Endothelial cell of umbilical vein (primary cell): ENCODE measurements at regions not wholly inside any gene's neighbourhood (a gene's known extent, or its start where the extent isn't known, plus 50 kb on each side); places are given as distances from the start of the nearest gene placed in this dataset.

Experiments
- BruUV-seq: library from RNA; stranded (reverse); fragments of 400-500 nt; replicated peaks from 2 replicates; lab custom pipeline; 2021; lab: Mats Ljungman, UMichigan
- CTCF ChIA-PET: fragments of 300-600, 350-600 bp; sonication (Branson Sonifier 250); formaldehyde crosslinking; loops from one replicate; lab custom pipeline; 2021; ENCODE audit warnings: antibody characterized with exemption, inconsistent platforms; lab: Charles Lee
- POLR2A ChIA-PET: fragments of 300-600, 350-600 bp; sonication (Branson Sonifier 250); formaldehyde crosslinking; loops from one replicate; lab custom pipeline; 2021; ENCODE audit warnings: antibody characterized with exemption, inconsistent platforms; lab: Charles Lee
- DNase-seq: peaks from one replicate; pipeline ENCODE4 v3.0.0-alpha.2; 2011; ENCODE audit warnings: low read depth, low spot score
- FAIRE-seq: peaks from 2 replicates; lab custom pipeline; 2011; peaks lifted over from hg19 to GRCh38; lab: Jason Lieb, UNC
- H2AFZ ChIP-seq: 2 replicates; pipeline ENCODE4 v1.6.0; 2012; ENCODE audit warnings: low read depth, low read length, control low read depth, inconsistent platforms
- H3K27ac ChIP-seq: 2 replicates; pipeline ENCODE4 v1.5.1; 2011; ENCODE audit warnings: low read depth, mild to moderate bottlenecking, control low read depth, low read length, moderate library complexity; ENCODE audit not compliant: insufficient read depth
- H3K27me3 ChIP-seq, 2 experiments: 2 replicates each; pipeline versions ENCODE4 v1.6.0 to v1.6.1; 2011; ENCODE audit warnings: low read length in 2 of 2, mixed read lengths in 1 of 2; ENCODE audit not compliant: control insufficient read depth in 2 of 2, insufficient read depth in 2 of 2
- H3K36me3 ChIP-seq, 2 experiments: 2 replicates in 1 of 2; 3 replicates in 1 of 2; pipeline ENCODE4 v1.5.1; 2011; ENCODE audit warnings: low read length in 2 of 2, mild to moderate bottlenecking in 1 of 2, moderate library complexity in 1 of 2; ENCODE audit not compliant: control insufficient read depth in 2 of 2, insufficient read depth in 2 of 2; ENCODE audit errors: extremely low read depth in 1 of 2
- H3K4me1 ChIP-seq: 3 replicates; pipeline ENCODE4 v1.5.1; 2011; ENCODE audit warnings: mild to moderate bottlenecking, low read length; ENCODE audit not compliant: control insufficient read depth, insufficient read depth; ENCODE audit errors: extremely low read depth
- H3K4me2 ChIP-seq: 2 replicates; pipeline ENCODE4 v1.6.1; 2011; ENCODE audit warnings: low read length, control low read depth, mixed read lengths; ENCODE audit not compliant: insufficient read depth
- H3K4me3 ChIP-seq, 3 experiments: fragments of 200-600 bp in 1 of 3; sonication (generic), shearing (Covaris generic) in 1 of 3; replicated peaks in 1 of 3; 2 replicates each; pipeline ENCODE4 v1.5.1; 2011 to 2016; ENCODE audit warnings: control low read depth in 3 of 3, low read length in 3 of 3, mild to moderate bottlenecking in 2 of 3, inconsistent platforms in 1 of 3, low read depth in 1 of 3, moderate library complexity in 1 of 3; ENCODE audit not compliant: insufficient read depth in 1 of 3
- H3K79me2 ChIP-seq: 2 replicates; pipeline ENCODE4 v1.6.0; 2012; ENCODE audit warnings: low read length, inconsistent platforms; ENCODE audit not compliant: control insufficient read depth, insufficient read depth
- H3K9ac ChIP-seq: replicated peaks from 2 replicates; pipeline ENCODE3; 2011; ENCODE audit warnings: low read length, control low read depth; ENCODE audit not compliant: insufficient read depth; ENCODE audit errors: extremely low read depth
- H3K9me1 ChIP-seq: replicated peaks from 3 replicates; pipeline ENCODE4 v1.6.0; 2011; ENCODE audit warnings: mild to moderate bottlenecking, low read length; ENCODE audit not compliant: control insufficient read depth, insufficient read depth; ENCODE audit errors: extremely low read depth
- H3K9me3 ChIP-seq: replicated peaks from 2 replicates; pipeline ENCODE4 v1.5.1; 2012; ENCODE audit warnings: low read length, inconsistent platforms; ENCODE audit not compliant: control insufficient read depth, insufficient read depth
- H4K20me1 ChIP-seq: replicated peaks from 2 replicates; pipeline ENCODE3; 2011; ENCODE audit warnings: mild to moderate bottlenecking, low read length; ENCODE audit not compliant: control insufficient read depth, insufficient read depth; ENCODE audit errors: extremely low read depth
- EZH2 ChIP-seq: IDR thresholded peaks from 2 replicates; pipeline ENCODE4 v1.6.1; 2012; ENCODE audit warnings: borderline replicate concordance, low read depth, mild to moderate bottlenecking, moderate library complexity, low read length, inconsistent platforms; ENCODE audit not compliant: severe bottlenecking
- FOS ChIP-seq: IDR thresholded peaks from 2 replicates; pipeline ENCODE4 v1.6.1; 2011; ENCODE audit warnings: mild to moderate bottlenecking, low read length, moderate library complexity, borderline replicate concordance; ENCODE audit not compliant: insufficient read depth
- GATA2 ChIP-seq: IDR thresholded peaks from 2 replicates; pipeline ENCODE4 v1.7.0; 2011; ENCODE audit warnings: low read depth, mild to moderate bottlenecking, moderate library complexity, mixed read lengths, low read length; ENCODE audit not compliant: insufficient read length, insufficient read depth
- JUN ChIP-seq: IDR thresholded peaks from 2 replicates; pipeline ENCODE4 v1.6.1; 2011; ENCODE audit warnings: borderline replicate concordance, low read depth; ENCODE audit not compliant: insufficient read length, insufficient read depth
- MYC ChIP-seq: IDR thresholded peaks from one replicate; pipeline ENCODE4 v1.6.1; 2011; ENCODE audit warnings: mild to moderate bottlenecking, low read depth, low read length
- POLR2A ChIP-seq: IDR thresholded peaks from 2 replicates; pipeline ENCODE4 v1.6.1; 2012; ENCODE audit warnings: low read depth, mild to moderate bottlenecking, control low read depth, low read length
- POLR2AphosphoS5 ChIP-seq: IDR thresholded peaks from 2 replicates; pipeline ENCODE4 v1.6.1; 2012; ENCODE audit warnings: low read depth, mild to moderate bottlenecking, control low read depth, low read length, moderate library complexity; ENCODE audit not compliant: insufficient read depth
- dilution Hi-C: fragments of 300-500 bp; cut with MboI; formaldehyde crosslinking; loops from one replicate; pipeline ENCODE4 v1.15.0; 2019; ENCODE audit warnings: low sequenced_read_pairs; ENCODE audit not compliant: extremely low pct_ligation_motif_present
- intact Hi-C: fragments of 100-400 bp; cut with micrococcal nuclease; formaldehyde crosslinking; loops from one replicate; pipeline ENCODE4 v1.10.0; 2022
- TF ChIP-seq, protein P1 (sequence below), 2 donors: IDR thresholded peaks; 1 replicate in 1 of 2; 2 replicates in 1 of 2; pipeline ENCODE4 v1.5.1; 2011; ENCODE audit warnings: low read length in 2 of 2, mild to moderate bottlenecking in 2 of 2, moderate library complexity in 2 of 2, control low read depth in 1 of 2, inconsistent platforms in 1 of 2, low read depth in 1 of 2; ENCODE audit not compliant: insufficient read depth in 1 of 2; ENCODE audit errors: extremely low read depth in 1 of 2
- TF ChIP-seq, protein P2 (sequence below): IDR thresholded peaks from 2 replicates; pipeline ENCODE4 v1.6.1; 2011; ENCODE audit not compliant: insufficient read depth, insufficient read length

DNA sequence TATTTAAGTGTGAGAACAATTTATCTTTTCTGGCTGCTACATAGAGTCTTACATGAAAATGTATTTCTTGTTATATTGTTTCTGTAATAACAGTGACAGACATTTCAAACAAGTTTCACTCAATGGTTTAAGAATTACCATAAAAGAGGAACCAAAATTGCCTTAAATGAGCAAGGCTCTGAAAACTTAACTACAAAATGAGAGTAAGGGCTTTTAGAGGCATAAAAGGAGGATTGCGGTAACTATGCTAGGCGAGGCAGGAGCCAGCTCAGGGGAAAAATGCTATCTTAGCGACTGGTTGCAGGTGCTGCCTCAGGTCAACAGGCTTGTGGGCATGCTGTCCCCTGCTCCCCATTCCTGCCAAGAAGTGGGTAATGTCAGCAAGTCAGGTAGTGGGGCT is 81.7 kb upstream of the MSI2 start:
- no peak overlapping the region for H3K4me3 ChIP-seq
- no peaks in the 10 kb centered on the region for H3K79me2 ChIP-seq
- dilution Hi-C loops, result no loop called here
- POLR2A ChIA-PET, result no interaction called here
- no peak overlapping the region for H2AFZ ChIP-seq
- no peak overlapping the region for H3K9ac ChIP-seq
- H3K36me3 ChIP-seq, result no peaks in the 10 kb centered on the region
- H3K9me3 ChIP-seq, result no peaks in the 10 kb centered on the region
- no peak for FAIRE-seq
- CTCF ChIA-PET, result no interaction called here
- no peak for DNase-seq
- no peaks in the 10 kb centered on the region for H3K9me1 ChIP-seq
- peaks cover 0 to 2% of the 10 kb centered on the region in 2 experiments for H3K27me3 ChIP-seq
- no peak for TF ChIP-seq EZH2
- TF ChIP-seq MYC, result no peak
- no peak for TF ChIP-seq POLR2A
- no peak for TF ChIP-seq JUN
- no peak for TF ChIP-seq POLR2AphosphoS5
- no peak for TF ChIP-seq FOS
- TF ChIP-seq GATA2, result no peak
- TF ChIP-seq, protein P1, sequence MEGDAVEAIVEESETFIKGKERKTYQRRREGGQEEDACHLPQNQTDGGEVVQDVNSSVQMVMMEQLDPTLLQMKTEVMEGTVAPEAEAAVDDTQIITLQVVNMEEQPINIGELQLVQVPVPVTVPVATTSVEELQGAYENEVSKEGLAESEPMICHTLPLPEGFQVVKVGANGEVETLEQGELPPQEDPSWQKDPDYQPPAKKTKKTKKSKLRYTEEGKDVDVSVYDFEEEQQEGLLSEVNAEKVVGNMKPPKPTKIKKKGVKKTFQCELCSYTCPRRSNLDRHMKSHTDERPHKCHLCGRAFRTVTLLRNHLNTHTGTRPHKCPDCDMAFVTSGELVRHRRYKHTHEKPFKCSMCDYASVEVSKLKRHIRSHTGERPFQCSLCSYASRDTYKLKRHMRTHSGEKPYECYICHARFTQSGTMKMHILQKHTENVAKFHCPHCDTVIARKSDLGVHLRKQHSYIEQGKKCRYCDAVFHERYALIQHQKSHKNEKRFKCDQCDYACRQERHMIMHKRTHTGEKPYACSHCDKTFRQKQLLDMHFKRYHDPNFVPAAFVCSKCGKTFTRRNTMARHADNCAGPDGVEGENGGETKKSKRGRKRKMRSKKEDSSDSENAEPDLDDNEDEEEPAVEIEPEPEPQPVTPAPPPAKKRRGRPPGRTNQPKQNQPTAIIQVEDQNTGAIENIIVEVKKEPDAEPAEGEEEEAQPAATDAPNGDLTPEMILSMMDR (IDR thresholded peaks at IDR 0.05; ENCODE audit: extremely low read depth in 1 of 2, insufficient read depth in 1 of 2, low read depth in 1 of 2, low read length in 2 of 2), result no peak
- TF ChIP-seq, protein P2, sequence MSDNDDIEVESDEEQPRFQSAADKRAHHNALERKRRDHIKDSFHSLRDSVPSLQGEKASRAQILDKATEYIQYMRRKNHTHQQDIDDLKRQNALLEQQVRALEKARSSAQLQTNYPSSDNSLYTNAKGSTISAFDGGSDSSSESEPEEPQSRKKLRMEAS, result no peak
- H4K20me1 ChIP-seq, result no peaks in the 10 kb centered on the region
- H3K27ac ChIP-seq, result no peak overlapping the region
- no peak overlapping the region for H3K4me2 ChIP-seq
- intact Hi-C loops, result no loop called here
- no peaks in the 10 kb centered on the region for H3K4me1 ChIP-seq
- BruUV-seq, result no TSS peak
